ENCODE measurements at regions not wholly inside any gene's neighbourhood (a gene's known extent, or its start where the extent isn't known, plus 50 kb on each side); places are given as distances from the start of the nearest gene placed in this dataset.

- TF ChIP-seq CTCF (IDR thresholded peaks at IDR 0.05), result no peak
- no peak for TF ChIP-seq POLR2A (IDR thresholded peaks at IDR 0.05; ENCODE audit: low read length)
- no peak for TF ChIP-seq RFX5 (IDR thresholded peaks at IDR 0.05)
- no peak for TF ChIP-seq NFE2L2 (conservative IDR thresholded peaks at IDR 0.05; ENCODE audit: low read length)
- TF ChIP-seq ESRRA (IDR thresholded peaks at IDR 0.05; ENCODE audit: borderline replicate concordance, low read length), result no peak
Measured at GRCh38 chr14:51173863-51174262, 66.2 kb upstream of the TMX1 start.

All from A549 (cell line).